Left lung (tissue), 4 donors: ENCODE measurements at regions not wholly inside any gene's neighbourhood (a gene's known extent, or its start where the extent isn't known, plus 50 kb on each side); places are given as distances from the start of the nearest gene placed in this dataset.

ENCODE experiments used
- ATAC-seq: fragments of 200-7000 bp; cut with Tn5 transposase; one replicate; pipeline ENCODE4 v1.9.1; 2020; ENCODE audit warnings: moderate library complexity
- DNase-seq, 4 donors: peaks; one replicate each; pipeline ENCODE4 v3.0.0-alpha.2; 2013 to 2020
- H3K27ac ChIP-seq, 2 donors: fragments of 200-600 bp; sonication (generic) in 1 of 2; one replicate each; pipeline versions ENCODE4 v1.5.0 to v1.8.0; 2020 to 2021
- H3K27me3 ChIP-seq, 2 donors: fragments of 200-600 bp; sonication (generic) in 1 of 2; one replicate each; pipeline versions ENCODE4 v1.5.0 to v1.8.0; 2020 to 2021
- H3K36me3 ChIP-seq, 2 donors: fragments of 200-600 bp; sonication (generic) in 1 of 2; one replicate each; pipeline versions ENCODE4 v1.5.0 to v1.8.0; 2020 to 2021
- H3K4me1 ChIP-seq, 2 donors: fragments of 200-600 bp; one replicate each; pipeline ENCODE4 v1.8.0; 2021
- H3K4me3 ChIP-seq, 2 donors: fragments of 200-600 bp; sonication (generic) in 1 of 2; one replicate each; pipeline versions ENCODE4 v1.5.0 to v1.8.0; 2020 to 2021; ENCODE audit warnings: mild to moderate bottlenecking in 1 of 2
- H3K9me3 ChIP-seq, 2 donors: fragments of 200-600 bp; sonication (generic) in 1 of 2; one replicate each; pipeline versions ENCODE4 v1.5.0 to v1.8.0; 2020 to 2021
- intact Hi-C, 2 donors: fragments of 100-400 bp; cut with DNase I; formaldehyde crosslinking; loops; one replicate each; pipeline versions ENCODE4 v1.11.2 to v1.14.2; 2022
- TF ChIP-seq, protein P1 (sequence below), 2 donors: fragments of 200-600 bp; sonication (generic) in 1 of 2; IDR thresholded peaks; one replicate each; pipeline versions ENCODE4 v1.5.0 to v1.8.0; 2021; ENCODE audit warnings: antibody characterized with exemption in 2 of 2
- donor health status: DM: no; HTN: yes; CAD: no.
- donor health status: DM: no; HTN: no; CAD: no.

DNA sequence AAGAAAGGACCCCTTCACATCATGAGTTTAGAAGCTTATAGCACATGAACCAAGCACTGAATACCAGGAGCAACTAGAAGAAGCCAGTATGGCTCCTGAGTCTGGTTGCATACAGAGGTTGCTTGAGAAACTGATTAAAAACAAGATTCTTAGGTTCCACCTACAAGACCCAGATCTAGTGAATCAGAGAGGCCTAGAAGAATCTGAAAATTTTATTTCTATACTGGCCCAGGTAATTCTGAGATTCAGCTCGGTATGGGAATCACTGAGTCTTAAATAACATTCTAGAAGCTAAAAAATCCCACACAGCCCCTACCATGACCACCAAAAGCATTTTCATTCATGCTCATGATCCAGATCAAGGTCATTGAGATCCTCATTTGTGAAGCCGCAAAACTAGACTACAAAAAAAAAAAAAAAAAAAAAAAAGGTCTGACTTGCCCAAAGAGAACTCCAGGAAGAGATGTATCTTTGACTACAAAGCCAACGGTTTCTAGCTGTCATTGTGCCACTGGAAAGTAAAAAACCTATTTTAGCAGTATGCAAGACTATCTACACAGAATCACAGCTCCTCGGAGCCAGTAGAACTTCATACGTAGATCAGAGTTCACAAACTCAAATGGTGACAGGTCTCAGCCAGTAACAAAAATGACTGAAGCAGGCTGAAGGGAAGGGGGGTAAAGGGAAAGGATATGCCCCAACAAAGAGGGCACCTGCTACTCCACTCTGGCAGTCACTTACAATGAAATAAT, 168.4 kb upstream of the EGLN3 start:
- no peak overlapping the region for H3K27ac ChIP-seq
- peaks cover 8 to 41% of the 10 kb centered on the region in 2 donors for H3K27me3 ChIP-seq
- TF ChIP-seq, protein P1, sequence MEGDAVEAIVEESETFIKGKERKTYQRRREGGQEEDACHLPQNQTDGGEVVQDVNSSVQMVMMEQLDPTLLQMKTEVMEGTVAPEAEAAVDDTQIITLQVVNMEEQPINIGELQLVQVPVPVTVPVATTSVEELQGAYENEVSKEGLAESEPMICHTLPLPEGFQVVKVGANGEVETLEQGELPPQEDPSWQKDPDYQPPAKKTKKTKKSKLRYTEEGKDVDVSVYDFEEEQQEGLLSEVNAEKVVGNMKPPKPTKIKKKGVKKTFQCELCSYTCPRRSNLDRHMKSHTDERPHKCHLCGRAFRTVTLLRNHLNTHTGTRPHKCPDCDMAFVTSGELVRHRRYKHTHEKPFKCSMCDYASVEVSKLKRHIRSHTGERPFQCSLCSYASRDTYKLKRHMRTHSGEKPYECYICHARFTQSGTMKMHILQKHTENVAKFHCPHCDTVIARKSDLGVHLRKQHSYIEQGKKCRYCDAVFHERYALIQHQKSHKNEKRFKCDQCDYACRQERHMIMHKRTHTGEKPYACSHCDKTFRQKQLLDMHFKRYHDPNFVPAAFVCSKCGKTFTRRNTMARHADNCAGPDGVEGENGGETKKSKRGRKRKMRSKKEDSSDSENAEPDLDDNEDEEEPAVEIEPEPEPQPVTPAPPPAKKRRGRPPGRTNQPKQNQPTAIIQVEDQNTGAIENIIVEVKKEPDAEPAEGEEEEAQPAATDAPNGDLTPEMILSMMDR (IDR thresholded peaks at IDR 0.05), result no peak
- H3K4me3 ChIP-seq, result no peak overlapping the region
- intact Hi-C loops, result no loop called here
- DNase-seq (no peak), ATAC-seq (no peak)
- H3K4me1 ChIP-seq, result no peaks in the 10 kb centered on the region
- H3K9me3 ChIP-seq, result peaks cover 0 to 5% of the 10 kb centered on the region in 2 donors
- H3K36me3 ChIP-seq, result no peaks in the 10 kb centered on the region

DNA sequence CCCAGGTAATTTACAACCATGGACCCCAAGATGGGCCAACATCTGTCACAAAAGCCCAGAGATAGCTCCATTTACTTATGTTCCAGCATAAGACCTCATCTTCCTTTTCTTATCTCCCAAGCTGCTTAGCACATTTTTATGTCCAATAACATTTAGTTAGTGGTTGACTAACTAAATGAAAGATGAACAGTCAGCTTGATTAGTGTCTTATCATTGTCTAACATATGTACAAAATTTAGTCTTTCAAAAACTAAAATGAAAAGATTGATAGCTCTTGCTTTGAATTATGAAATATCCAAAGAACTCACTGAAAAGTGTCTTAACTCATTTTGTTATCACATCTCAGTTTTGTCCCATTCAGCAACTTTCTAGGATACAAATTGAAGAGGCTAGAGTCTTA, 163.1 kb upstream of the EGLN3 start:
- TF ChIP-seq, protein P1 (IDR thresholded peaks at IDR 0.05), result no peak
- H3K27me3 ChIP-seq, result peaks cover 0 to 12% of the 10 kb centered on the region in 2 donors
- peaks cover 0 to 5% of the 10 kb centered on the region in 2 donors for H3K9me3 ChIP-seq

DNA sequence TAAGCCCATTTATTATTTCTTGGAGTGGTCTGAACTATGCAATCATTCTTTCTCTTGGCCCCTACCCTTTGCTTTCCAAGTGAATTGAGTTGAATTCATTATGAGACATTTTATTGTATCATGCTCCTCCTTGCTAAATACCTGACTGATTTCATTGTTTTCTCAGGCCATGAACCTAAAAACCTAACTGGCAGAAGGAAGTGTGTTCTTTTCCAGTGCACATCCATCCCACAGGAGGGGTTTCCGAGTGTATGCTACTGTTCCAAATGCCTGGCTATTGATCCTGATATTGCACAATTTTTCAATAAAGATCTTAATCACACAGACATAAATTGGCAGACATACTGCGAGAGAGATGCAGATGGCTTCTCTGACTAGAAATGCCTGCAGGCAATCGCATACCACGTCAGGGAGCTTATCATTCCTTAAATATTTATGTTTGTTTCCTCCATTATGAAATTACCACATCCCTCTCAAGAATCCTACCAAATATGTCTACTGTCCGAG, 162.2 kb upstream of the EGLN3 start:
- Histone ChIP-seq H3K9me3 (peaks cover 0 to 5% of the 10 kb centered on the region in 2 donors), H3K4me1 (peaks cover 0 to 4% of the 10 kb centered on the region in 2 donors), H3K4me3 (no peak overlapping the region), H3K27ac (no peak overlapping the region), H3K27me3 (peaks cover 0 to 7% of the 10 kb centered on the region in 2 donors), H3K36me3 (no peaks in the 10 kb centered on the region)
- intact Hi-C loops, result no loop called here
- TF ChIP-seq, protein P1 (IDR thresholded peaks at IDR 0.05), result no peak
- ATAC-seq (no peak), DNase-seq (no peak)

More for the DNA sequence above, 163.1 kb upstream of the EGLN3 start:
- H3K27ac ChIP-seq, result no peak overlapping the region
- ATAC-seq, result no peak
- intact Hi-C loops, result no loop called here
- no peak for DNase-seq
- H3K4me3 ChIP-seq, result no peak overlapping the region
- peaks cover 0 to 4% of the 10 kb centered on the region in 2 donors for H3K4me1 ChIP-seq
- no peaks in the 10 kb centered on the region for H3K36me3 ChIP-seq

DNA sequence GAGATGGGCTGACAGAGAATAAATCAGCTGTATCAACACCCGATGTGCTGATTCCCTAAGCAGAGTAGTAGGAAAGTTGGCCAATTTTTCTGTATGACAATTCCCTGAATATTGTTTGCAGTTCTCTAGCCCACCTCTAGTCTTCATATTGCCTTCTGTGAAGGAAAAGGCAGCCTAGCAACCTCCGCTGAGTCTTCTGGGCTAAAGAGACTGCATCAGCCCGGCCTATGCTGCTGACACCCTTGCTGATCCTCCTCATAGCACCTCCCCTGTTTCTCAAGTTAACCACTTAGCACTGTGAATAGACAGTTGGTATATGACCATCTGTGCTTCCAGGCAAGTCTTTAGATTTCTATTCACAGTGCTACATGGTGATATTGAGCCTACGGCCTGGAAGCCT, 161.1 kb upstream of the EGLN3 start:
- DNase-seq, result no peak
- Histone ChIP-seq H3K36me3 (no peaks in the 10 kb centered on the region), H3K4me3 (no peak overlapping the region), H3K4me1 (peaks cover 0 to 4% of the 10 kb centered on the region in 2 donors), H3K27ac (no peak overlapping the region), H3K27me3 (peaks cover 0 to 4% of the 10 kb centered on the region in 2 donors), H3K9me3 (peaks cover 0 to 5% of the 10 kb centered on the region in 2 donors)
- no peak for ATAC-seq
- TF ChIP-seq, protein P1 (IDR thresholded peaks at IDR 0.05), result no peak
- intact Hi-C loops, result no loop called here

DNA sequence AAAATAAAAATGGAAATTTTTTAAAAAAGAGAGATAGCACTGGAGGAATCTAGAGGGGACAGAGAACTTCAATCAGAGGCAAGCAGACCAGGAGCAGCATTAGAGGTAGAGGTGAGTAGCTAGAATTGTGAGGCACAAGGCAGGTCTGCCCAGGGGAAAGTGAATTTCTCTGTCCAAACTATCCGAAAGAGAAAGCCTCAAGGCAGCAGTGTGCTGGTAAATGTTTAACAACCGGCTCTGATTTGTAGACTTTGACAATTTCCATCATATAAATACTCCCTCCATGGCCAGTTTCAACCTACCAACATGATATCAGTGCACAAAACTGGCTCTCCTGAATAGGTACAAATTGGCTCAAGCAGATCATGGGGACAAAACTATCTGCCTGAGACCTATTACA, 160.6 kb upstream of the EGLN3 start:
- Histone ChIP-seq H3K9me3 (peaks cover 0 to 5% of the 10 kb centered on the region in 2 donors), H3K27me3 (peaks cover 0 to 4% of the 10 kb centered on the region in 2 donors), H3K4me3 (no peak overlapping the region), H3K4me1 (peaks cover 0 to 4% of the 10 kb centered on the region in 2 donors), H3K27ac (no peak overlapping the region), H3K36me3 (no peaks in the 10 kb centered on the region)
- DNase-seq, result no peak
- ATAC-seq, result no peak
- intact Hi-C loops, result no loop called here
- TF ChIP-seq, protein P1 (IDR thresholded peaks at IDR 0.05), result no peak
